ENCODE measurements at regions not wholly inside any gene's neighbourhood (a gene's known extent, or its start where the extent isn't known, plus 50 kb on each side); places are given as distances from the start of the nearest gene placed in this dataset.

DNA sequence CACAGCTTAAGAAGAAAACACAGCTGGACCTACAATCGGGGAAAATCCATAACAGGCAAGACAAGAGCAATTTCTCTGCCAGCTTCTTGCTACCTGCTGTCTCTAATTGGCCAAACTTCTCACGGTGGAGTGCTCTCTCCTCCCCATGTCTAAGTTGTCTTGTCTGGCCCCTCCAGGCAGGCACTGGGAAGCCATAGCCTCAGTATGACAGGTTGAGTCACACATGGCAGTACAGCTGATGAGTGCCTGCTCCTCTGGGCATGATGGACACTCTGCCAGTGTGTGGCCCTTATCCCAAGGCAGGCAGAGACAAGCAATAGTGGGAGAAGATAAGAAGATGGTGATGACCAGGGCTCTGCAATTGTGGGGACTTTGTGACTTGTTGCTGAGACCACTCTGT lies 551.8 kb downstream of the DIPK2A start:
- TF ChIP-seq, protein P1, sequence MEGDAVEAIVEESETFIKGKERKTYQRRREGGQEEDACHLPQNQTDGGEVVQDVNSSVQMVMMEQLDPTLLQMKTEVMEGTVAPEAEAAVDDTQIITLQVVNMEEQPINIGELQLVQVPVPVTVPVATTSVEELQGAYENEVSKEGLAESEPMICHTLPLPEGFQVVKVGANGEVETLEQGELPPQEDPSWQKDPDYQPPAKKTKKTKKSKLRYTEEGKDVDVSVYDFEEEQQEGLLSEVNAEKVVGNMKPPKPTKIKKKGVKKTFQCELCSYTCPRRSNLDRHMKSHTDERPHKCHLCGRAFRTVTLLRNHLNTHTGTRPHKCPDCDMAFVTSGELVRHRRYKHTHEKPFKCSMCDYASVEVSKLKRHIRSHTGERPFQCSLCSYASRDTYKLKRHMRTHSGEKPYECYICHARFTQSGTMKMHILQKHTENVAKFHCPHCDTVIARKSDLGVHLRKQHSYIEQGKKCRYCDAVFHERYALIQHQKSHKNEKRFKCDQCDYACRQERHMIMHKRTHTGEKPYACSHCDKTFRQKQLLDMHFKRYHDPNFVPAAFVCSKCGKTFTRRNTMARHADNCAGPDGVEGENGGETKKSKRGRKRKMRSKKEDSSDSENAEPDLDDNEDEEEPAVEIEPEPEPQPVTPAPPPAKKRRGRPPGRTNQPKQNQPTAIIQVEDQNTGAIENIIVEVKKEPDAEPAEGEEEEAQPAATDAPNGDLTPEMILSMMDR (IDR thresholded peaks at IDR 0.05), result no peak
- no peak for TF ChIP-seq POLR2A (IDR thresholded peaks at IDR 0.05)

Data from lower leg skin (tissue), 3 donors.